ENCODE measurements at regions not wholly inside any gene's neighbourhood (a gene's known extent, or its start where the extent isn't known, plus 50 kb on each side); places are given as distances from the start of the nearest gene placed in this dataset.

DNA sequence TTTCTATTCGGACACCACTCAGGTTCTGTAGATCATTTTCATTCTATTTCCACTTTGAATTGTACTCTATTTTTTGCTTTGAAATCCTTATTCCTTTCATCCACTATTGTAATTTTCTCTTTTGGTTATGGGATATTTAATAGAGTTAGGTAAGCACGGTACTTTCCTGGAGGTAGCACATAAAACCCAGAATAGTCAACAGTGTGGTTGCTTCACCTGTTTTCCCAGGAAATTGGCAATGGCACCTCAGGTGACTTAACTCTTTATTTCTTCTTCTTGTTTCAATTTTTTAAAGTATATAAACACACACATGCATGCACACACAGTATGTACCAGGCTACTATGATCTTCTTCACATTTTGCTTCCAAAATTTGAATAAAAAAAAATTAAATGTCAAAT, 682.0 kb upstream of the TMEFF2 start:
- Mint-ChIP-seq H3K4me1 (no peaks in the 10 kb centered on the region), H3K9me3 (no peaks in the 10 kb centered on the region), H3K4me3 (no peak overlapping the region), H3K27ac (no peak overlapping the region), H3K36me3 (no peaks in the 10 kb centered on the region), H3K27me3 (no peaks in the 10 kb centered on the region)
- DNase-seq (no peak), ATAC-seq (ENCODE audit: low read depth in 2 of 2) (no peak)

- ATAC-seq (ENCODE audit: low read depth in 2 of 2) = no peak
- Mint-ChIP-seq H3K4me3 (no peak overlapping the region), H3K27me3 (no peaks in the 10 kb centered on the region), H3K36me3 (no peaks in the 10 kb centered on the region), H3K9me3 (peaks cover 0 to 6% (median 0%) of the 10 kb centered on the region in 7 donors), H3K27ac (no peak overlapping the region), H3K4me1 (no peaks in the 10 kb centered on the region)
- DNase-seq = no peak
These were observed 660.0 kb upstream of the TMEFF2 start for GRCh38 chr2:192854706-192855105.

GRCh38 chr2:192854031-192854430, 659.3 kb upstream of the TMEFF2 start:
- no peaks in the 10 kb centered on the region for H3K36me3 Mint-ChIP-seq
- H3K4me3 Mint-ChIP-seq = no peak overlapping the region
- no peaks in the 10 kb centered on the region for H3K27me3 Mint-ChIP-seq
- DNase-seq = no peak
- peaks cover 0 to 6% (median 0%) of the 10 kb centered on the region in 7 donors for H3K9me3 Mint-ChIP-seq
- H3K27ac Mint-ChIP-seq = no peak overlapping the region
- no peaks in the 10 kb centered on the region for H3K4me1 Mint-ChIP-seq
- ATAC-seq (ENCODE audit: low read depth in 2 of 2) = no peak

- Mint-ChIP-seq H3K9me3 (peaks cover 0 to 4% (median 0%) of the 10 kb centered on the region in 7 donors), H3K27me3 (no peaks in the 10 kb centered on the region), H3K4me3 (no peak overlapping the region)
These were observed 634.2 kb upstream of the TMEFF2 start for GRCh38 chr2:192828947-192829346.

DNA sequence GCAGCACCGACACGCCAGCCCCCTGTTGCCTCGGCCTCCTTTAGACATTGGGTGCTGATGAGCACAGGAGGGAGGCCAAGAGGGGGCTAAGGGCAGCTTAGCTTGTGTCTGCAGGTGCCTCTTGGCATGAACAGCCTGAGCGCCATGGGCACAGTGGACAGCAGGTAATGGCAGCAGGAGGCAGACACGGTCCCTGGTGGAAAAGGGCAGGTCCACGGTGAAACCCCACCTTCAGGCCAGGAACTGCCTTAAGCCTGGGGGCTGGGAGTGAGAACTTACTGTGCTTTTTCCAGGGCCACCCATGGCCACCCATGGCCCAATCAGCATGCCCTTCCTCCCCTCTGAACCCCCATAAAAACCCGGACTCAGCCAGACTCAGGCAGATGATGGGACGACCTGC, 633.4 kb upstream of the TMEFF2 start:
- no peaks in the 10 kb centered on the region for H3K27me3 Mint-ChIP-seq
- no peak overlapping the region for H3K4me3 Mint-ChIP-seq
- DNase-seq (no peak), ATAC-seq (ENCODE audit: low read depth in 2 of 2) (no peak)
- no peak overlapping the region for H3K27ac Mint-ChIP-seq
- H3K9me3 Mint-ChIP-seq = peaks cover 0 to 4% (median 0%) of the 10 kb centered on the region in 7 donors
- no peaks in the 10 kb centered on the region for H3K36me3 Mint-ChIP-seq
- no peaks in the 10 kb centered on the region for H3K4me1 Mint-ChIP-seq

More at GRCh38 chr2:192828947-192829346, 634.2 kb upstream of the TMEFF2 start:
- H3K4me1 Mint-ChIP-seq = no peaks in the 10 kb centered on the region
- H3K27ac Mint-ChIP-seq = no peak overlapping the region
- no peaks in the 10 kb centered on the region for H3K36me3 Mint-ChIP-seq
- DNase-seq (no peak), ATAC-seq (ENCODE audit: low read depth in 2 of 2) (no peak)

GRCh38 chr2:192827735-192828134, 633.0 kb upstream of the TMEFF2 start:
- Mint-ChIP-seq H3K9me3 (peaks cover 0 to 4% (median 0%) of the 10 kb centered on the region in 7 donors), H3K4me1 (no peaks in the 10 kb centered on the region), H3K27ac (no peak overlapping the region), H3K27me3 (no peaks in the 10 kb centered on the region), H3K36me3 (no peaks in the 10 kb centered on the region), H3K4me3 (no peak overlapping the region)
- DNase-seq (no peak), ATAC-seq (ENCODE audit: low read depth in 2 of 2) (no peak)

DNA sequence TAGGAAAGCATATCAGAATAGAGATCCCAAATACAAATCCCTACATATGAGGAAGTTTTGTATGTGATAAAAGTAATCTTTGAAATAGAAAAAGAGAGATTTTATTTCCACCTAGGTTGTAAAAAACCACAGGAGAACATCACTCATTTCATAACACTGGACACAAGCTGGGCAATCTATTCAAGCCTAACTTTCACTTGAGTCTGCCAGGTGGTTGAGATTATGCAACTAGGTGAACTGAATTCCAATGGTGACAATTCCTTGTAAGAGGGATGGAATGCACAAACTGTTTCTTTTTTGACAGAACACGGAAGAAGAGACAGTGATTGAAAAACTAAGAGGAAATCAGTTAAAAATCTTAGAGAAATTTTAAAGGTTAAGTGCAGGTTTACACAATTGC, 619.6 kb upstream of the TMEFF2 start:
- Mint-ChIP-seq H3K4me3 (no peak overlapping the region), H3K4me1 (no peaks in the 10 kb centered on the region), H3K27me3 (no peaks in the 10 kb centered on the region), H3K36me3 (no peaks in the 10 kb centered on the region), H3K9me3 (peaks cover 0 to 9% (median 3%) of the 10 kb centered on the region in 7 donors), H3K27ac (no peak overlapping the region)
- ATAC-seq (ENCODE audit: low read depth in 2 of 2) = no peak
- DNase-seq = no peak

DNA sequence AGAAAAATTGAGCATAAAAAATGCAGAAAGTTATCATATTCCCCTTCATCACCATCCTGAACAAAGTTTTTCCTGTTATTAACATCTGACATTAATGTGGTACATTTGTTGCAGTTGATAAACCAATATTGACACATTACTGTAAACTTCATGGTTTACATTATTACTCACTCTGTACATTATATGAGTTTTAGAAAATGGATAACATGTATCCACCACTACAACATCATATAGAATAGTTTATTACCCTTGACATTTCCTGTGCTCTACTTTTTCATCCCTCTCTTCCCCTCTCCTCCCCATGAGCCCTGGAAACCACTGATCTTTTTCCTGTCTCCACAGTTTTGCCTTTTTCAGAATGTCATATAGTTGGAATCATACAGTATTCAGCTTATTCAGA, 618.6 kb upstream of the TMEFF2 start:
- Mint-ChIP-seq H3K36me3 (no peaks in the 10 kb centered on the region), H3K27ac (peak overlapping the region in 1 of 6 donors; percentile 1), H3K27me3 (no peaks in the 10 kb centered on the region), H3K4me3 (no peak overlapping the region), H3K4me1 (no peaks in the 10 kb centered on the region), H3K9me3 (peaks cover under 1 to 11% (median 4%) of the 10 kb centered on the region in 7 donors)
- ATAC-seq (ENCODE audit: low read depth in 2 of 2) (no peak), DNase-seq (no peak)

GRCh38 chr2:192809173-192809572, 614.4 kb upstream of the TMEFF2 start:
- ATAC-seq (ENCODE audit: low read depth in 2 of 2) (no peak), DNase-seq (no peak)
- no peak overlapping the region for H3K4me3 Mint-ChIP-seq
- peaks cover 0 to 7% of the 10 kb centered on the region in 2 donors for H3K36me3 Mint-ChIP-seq
- no peaks in the 10 kb centered on the region for H3K4me1 Mint-ChIP-seq
- peaks cover 3 to 24% (median 10%) of the 10 kb centered on the region in 7 donors for H3K9me3 Mint-ChIP-seq
- no peaks in the 10 kb centered on the region for H3K27me3 Mint-ChIP-seq
- H3K27ac Mint-ChIP-seq = no peak overlapping the region

- Mint-ChIP-seq H3K36me3 (no peaks in the 10 kb centered on the region), H3K27me3 (no peaks in the 10 kb centered on the region), H3K4me3 (no peak overlapping the region), H3K4me1 (no peaks in the 10 kb centered on the region), H3K27ac (no peak overlapping the region), H3K9me3 (peaks cover 0 to 4% (median under 1%) of the 10 kb centered on the region in 7 donors)
- no peak for DNase-seq
- ATAC-seq (ENCODE audit: low read depth in 2 of 2) = no peak
These were observed 588.9 kb upstream of the TMEFF2 start for GRCh38 chr2:192783643-192784042.

GRCh38 chr2:192775459-192776262, 580.9 kb upstream of the TMEFF2 start:
- no peaks in the 10 kb centered on the region for H3K4me1 Mint-ChIP-seq
- H3K36me3 Mint-ChIP-seq = no peaks in the 10 kb centered on the region
- DNase-seq (no peak), ATAC-seq (ENCODE audit: low read depth in 2 of 2) (no peak)
- H3K27ac Mint-ChIP-seq = peak overlapping the region in 1 of 6 donors; percentile 21
- H3K9me3 Mint-ChIP-seq = peaks cover 0 to 9% (median 0%) of the 10 kb centered on the region in 7 donors
- no peaks in the 10 kb centered on the region for H3K27me3 Mint-ChIP-seq
- H3K4me3 Mint-ChIP-seq = no peak overlapping the region

GRCh38 chr2:192775011-192775410, 580.3 kb upstream of the TMEFF2 start:
- H3K27ac Mint-ChIP-seq = no peak overlapping the region
- no peaks in the 10 kb centered on the region for H3K27me3 Mint-ChIP-seq
- H3K4me1 Mint-ChIP-seq = no peaks in the 10 kb centered on the region
- ATAC-seq (ENCODE audit: low read depth in 2 of 2) (no peak), DNase-seq (no peak)
- peaks cover 0 to 9% (median 0%) of the 10 kb centered on the region in 7 donors for H3K9me3 Mint-ChIP-seq
- H3K36me3 Mint-ChIP-seq = no peaks in the 10 kb centered on the region
- no peak overlapping the region for H3K4me3 Mint-ChIP-seq

- peaks cover 0 to 2% (median 0%) of the 10 kb centered on the region in 7 donors for H3K9me3 Mint-ChIP-seq
- DNase-seq = no peak
- H3K27ac Mint-ChIP-seq = no peak overlapping the region
- no peak for ATAC-seq (ENCODE audit: low read depth in 2 of 2)
- H3K4me1 Mint-ChIP-seq = no peaks in the 10 kb centered on the region
- no peak overlapping the region for H3K4me3 Mint-ChIP-seq
- no peaks in the 10 kb centered on the region for H3K36me3 Mint-ChIP-seq
- no peaks in the 10 kb centered on the region for H3K27me3 Mint-ChIP-seq
These were observed 578.3 kb upstream of the TMEFF2 start for GRCh38 chr2:192773044-192773443.

DNA sequence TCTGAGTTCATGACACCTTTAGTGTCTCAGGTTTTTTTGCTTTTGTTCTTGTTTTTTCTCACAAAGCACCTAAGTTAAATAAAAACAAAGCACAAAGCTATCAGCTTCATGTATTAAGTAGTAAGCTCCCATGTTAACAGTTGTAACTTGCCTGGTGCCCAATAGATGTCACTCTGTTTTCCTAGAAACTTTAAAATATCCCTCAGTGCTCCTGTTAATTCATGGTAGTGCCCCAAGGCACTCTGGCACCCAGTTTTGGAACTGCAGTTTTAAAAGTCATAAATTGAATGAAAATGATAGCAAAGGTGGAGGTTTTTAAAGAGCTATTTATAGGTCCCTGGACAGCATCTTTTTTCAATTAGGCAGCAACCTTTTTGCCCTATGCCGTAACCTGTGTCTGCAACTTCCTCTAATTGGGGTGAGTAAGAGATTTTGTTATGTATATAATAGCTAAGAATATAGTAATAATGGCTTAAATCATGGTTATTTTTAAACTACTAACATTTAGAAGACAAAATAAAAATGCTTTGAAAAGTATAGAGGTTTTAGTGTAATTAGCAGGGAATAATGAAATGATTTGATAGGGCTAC, 555.0 kb upstream of the TMEFF2 start:
- Mint-ChIP-seq H3K4me1 (no peaks in the 10 kb centered on the region), H3K27me3 (no peaks in the 10 kb centered on the region), H3K9me3 (no peaks in the 10 kb centered on the region), H3K4me3 (no peak overlapping the region), H3K36me3 (no peaks in the 10 kb centered on the region), H3K27ac (no peak overlapping the region)
- DNase-seq = no peak
- ATAC-seq (ENCODE audit: low read depth in 2 of 2) = no peak
